ENCODE measurements at regions not wholly inside any gene's neighbourhood (a gene's known extent, or its start where the extent isn't known, plus 50 kb on each side); places are given as distances from the start of the nearest gene placed in this dataset.

- TF ChIP-seq CTCF (IDR thresholded peaks at IDR 0.05; ENCODE audit: insufficient read depth, low read depth, low read length): no peak
- POLR2A ChIA-PET: no interaction called here
- CTCF ChIA-PET: no interaction called here
- H3K36me3 ChIP-seq (ENCODE audit: control insufficient read depth, insufficient read depth, low read length): no peaks in the 10 kb centered on the region
- H3K27me3 ChIP-seq (ENCODE audit: control insufficient read depth, insufficient read depth, low read length): no peaks in the 10 kb centered on the region
- DNase-seq (ENCODE audit: low read depth): no peak
- H3K4me3 ChIP-seq (ENCODE audit: low read depth, low read length): no peak overlapping the region
Measured at GRCh38 chr3:88810455-88810854, 297.0 kb upstream of the EPHA3 start.

GRCh38 chr3:88811096-88811495 lies 296.3 kb upstream of the EPHA3 start:
- Histone ChIP-seq H3K27me3 (ENCODE audit: control insufficient read depth, insufficient read depth, low read length) (no peaks in the 10 kb centered on the region), H3K36me3 (ENCODE audit: control insufficient read depth, insufficient read depth, low read length) (no peaks in the 10 kb centered on the region), H3K4me3 (ENCODE audit: low read depth, low read length) (no peak overlapping the region)
- TF ChIP-seq CTCF (IDR thresholded peaks at IDR 0.05; ENCODE audit: insufficient read depth, low read depth, low read length): no peak
- CTCF ChIA-PET: interaction anchor here (0.9 kb wide), 1 partner anchor 19 kb away, joined by 3 read pairs; no protein-coding TSS in a partner anchor
- no peak for DNase-seq (ENCODE audit: low read depth)
- POLR2A ChIA-PET: no interaction called here

GRCh38 chr3:88812576-88812975 lies 294.8 kb upstream of the EPHA3 start:
- CTCF ChIA-PET: no interaction called here
- Histone ChIP-seq H3K27me3 (ENCODE audit: control insufficient read depth, insufficient read depth, low read length) (no peaks in the 10 kb centered on the region), H3K4me3 (ENCODE audit: low read depth, low read length) (no peak overlapping the region), H3K36me3 (ENCODE audit: control insufficient read depth, insufficient read depth, low read length) (no peaks in the 10 kb centered on the region)
- TF ChIP-seq CTCF (IDR thresholded peaks at IDR 0.05; ENCODE audit: insufficient read depth, low read depth, low read length): no peak
- POLR2A ChIA-PET: no interaction called here
- DNase-seq (ENCODE audit: low read depth): no peak

GRCh38 chr3:88816445-88816844 lies 291.0 kb upstream of the EPHA3 start:
- CTCF ChIA-PET: interaction anchor here (0.7 kb wide), 1 partner anchor 71 kb away, joined by 3 read pairs; no protein-coding TSS in a partner anchor
- no peaks in the 10 kb centered on the region for H3K27me3 ChIP-seq (ENCODE audit: control insufficient read depth, insufficient read depth, low read length)
- no peak for DNase-seq (ENCODE audit: low read depth)
- H3K36me3 ChIP-seq (ENCODE audit: control insufficient read depth, insufficient read depth, low read length): no peaks in the 10 kb centered on the region
- H3K4me3 ChIP-seq (ENCODE audit: low read depth, low read length): no peak overlapping the region
- POLR2A ChIA-PET: no interaction called here
- no peak for TF ChIP-seq CTCF (IDR thresholded peaks at IDR 0.05; ENCODE audit: insufficient read depth, low read depth, low read length)

- DNase-seq (ENCODE audit: low read depth): no peak
- Histone ChIP-seq H3K4me3 (ENCODE audit: low read depth, low read length) (no peak overlapping the region), H3K27me3 (ENCODE audit: control insufficient read depth, insufficient read depth, low read length) (no peaks in the 10 kb centered on the region), H3K36me3 (ENCODE audit: control insufficient read depth, insufficient read depth, low read length) (no peaks in the 10 kb centered on the region)
- TF ChIP-seq CTCF (IDR thresholded peaks at IDR 0.05; ENCODE audit: insufficient read depth, low read depth, low read length): no peak
- POLR2A ChIA-PET: no interaction called here
- CTCF ChIA-PET: no interaction called here
Measured at GRCh38 chr3:88824666-88825564, 282.5 kb upstream of the EPHA3 start.
